ENCODE measurements at regions not wholly inside any gene's neighbourhood (a gene's known extent, or its start where the extent isn't known, plus 50 kb on each side); places are given as distances from the start of the nearest gene placed in this dataset.

DNA sequence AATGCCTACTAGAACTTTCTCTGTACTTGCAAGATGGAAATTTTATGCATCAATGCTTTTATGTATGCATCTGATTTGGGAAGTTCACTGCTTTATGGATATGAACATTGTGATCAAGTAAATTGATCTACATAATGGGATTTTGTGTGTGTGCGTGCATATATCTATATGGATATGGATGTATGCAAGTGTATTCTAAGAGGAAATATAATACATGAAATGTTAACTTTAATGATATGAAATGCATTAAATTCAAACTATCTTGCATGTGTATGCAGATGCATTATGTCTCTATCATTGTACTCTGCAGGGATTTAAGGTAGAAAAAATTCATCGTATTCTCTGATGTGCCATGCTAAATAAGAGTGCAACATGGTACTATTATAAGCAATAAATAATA, 1855.4 kb upstream of the PIK3C3 start:
- TF ChIP-seq, protein P1, sequence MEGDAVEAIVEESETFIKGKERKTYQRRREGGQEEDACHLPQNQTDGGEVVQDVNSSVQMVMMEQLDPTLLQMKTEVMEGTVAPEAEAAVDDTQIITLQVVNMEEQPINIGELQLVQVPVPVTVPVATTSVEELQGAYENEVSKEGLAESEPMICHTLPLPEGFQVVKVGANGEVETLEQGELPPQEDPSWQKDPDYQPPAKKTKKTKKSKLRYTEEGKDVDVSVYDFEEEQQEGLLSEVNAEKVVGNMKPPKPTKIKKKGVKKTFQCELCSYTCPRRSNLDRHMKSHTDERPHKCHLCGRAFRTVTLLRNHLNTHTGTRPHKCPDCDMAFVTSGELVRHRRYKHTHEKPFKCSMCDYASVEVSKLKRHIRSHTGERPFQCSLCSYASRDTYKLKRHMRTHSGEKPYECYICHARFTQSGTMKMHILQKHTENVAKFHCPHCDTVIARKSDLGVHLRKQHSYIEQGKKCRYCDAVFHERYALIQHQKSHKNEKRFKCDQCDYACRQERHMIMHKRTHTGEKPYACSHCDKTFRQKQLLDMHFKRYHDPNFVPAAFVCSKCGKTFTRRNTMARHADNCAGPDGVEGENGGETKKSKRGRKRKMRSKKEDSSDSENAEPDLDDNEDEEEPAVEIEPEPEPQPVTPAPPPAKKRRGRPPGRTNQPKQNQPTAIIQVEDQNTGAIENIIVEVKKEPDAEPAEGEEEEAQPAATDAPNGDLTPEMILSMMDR (IDR thresholded peaks at IDR 0.05): no peak
- no peak for TF ChIP-seq POLR2A (IDR thresholded peaks at IDR 0.05)
- TF ChIP-seq POLR2AphosphoS5 (IDR thresholded peaks at IDR 0.05): no peak
